Endothelial cell of umbilical vein (primary cell): ENCODE measurements at regions not wholly inside any gene's neighbourhood (a gene's known extent, or its start where the extent isn't known, plus 50 kb on each side); places are given as distances from the start of the nearest gene placed in this dataset.

Experiments
- BruUV-seq: library from RNA; stranded (reverse); fragments of 400-500 nt; replicated peaks from 2 replicates; lab custom pipeline; 2021; lab: Mats Ljungman, UMichigan
- CTCF ChIA-PET: fragments of 300-600, 350-600 bp; sonication (Branson Sonifier 250); formaldehyde crosslinking; loops from one replicate; lab custom pipeline; 2021; ENCODE audit warnings: antibody characterized with exemption, inconsistent platforms; lab: Charles Lee
- POLR2A ChIA-PET: fragments of 300-600, 350-600 bp; sonication (Branson Sonifier 250); formaldehyde crosslinking; loops from one replicate; lab custom pipeline; 2021; ENCODE audit warnings: antibody characterized with exemption, inconsistent platforms; lab: Charles Lee
- DNase-seq: peaks from one replicate; pipeline ENCODE4 v3.0.0-alpha.2; 2011; ENCODE audit warnings: low read depth, low spot score
- FAIRE-seq: peaks from 2 replicates; lab custom pipeline; 2011; peaks lifted over from hg19 to GRCh38; lab: Jason Lieb, UNC
- H2AFZ ChIP-seq: 2 replicates; pipeline ENCODE4 v1.6.0; 2012; ENCODE audit warnings: low read depth, low read length, control low read depth, inconsistent platforms
- H3K27ac ChIP-seq: 2 replicates; pipeline ENCODE4 v1.5.1; 2011; ENCODE audit warnings: low read depth, mild to moderate bottlenecking, control low read depth, low read length, moderate library complexity; ENCODE audit not compliant: insufficient read depth
- H3K27me3 ChIP-seq, 2 experiments: 2 replicates each; pipeline versions ENCODE4 v1.6.0 to v1.6.1; 2011; ENCODE audit warnings: low read length in 2 of 2, mixed read lengths in 1 of 2; ENCODE audit not compliant: control insufficient read depth in 2 of 2, insufficient read depth in 2 of 2
- H3K36me3 ChIP-seq, 2 experiments: 2 replicates in 1 of 2; 3 replicates in 1 of 2; pipeline ENCODE4 v1.5.1; 2011; ENCODE audit warnings: low read length in 2 of 2, mild to moderate bottlenecking in 1 of 2, moderate library complexity in 1 of 2; ENCODE audit not compliant: control insufficient read depth in 2 of 2, insufficient read depth in 2 of 2; ENCODE audit errors: extremely low read depth in 1 of 2
- H3K4me1 ChIP-seq: 3 replicates; pipeline ENCODE4 v1.5.1; 2011; ENCODE audit warnings: mild to moderate bottlenecking, low read length; ENCODE audit not compliant: control insufficient read depth, insufficient read depth; ENCODE audit errors: extremely low read depth
- H3K4me2 ChIP-seq: 2 replicates; pipeline ENCODE4 v1.6.1; 2011; ENCODE audit warnings: low read length, control low read depth, mixed read lengths; ENCODE audit not compliant: insufficient read depth
- H3K4me3 ChIP-seq, 3 experiments: fragments of 200-600 bp in 1 of 3; sonication (generic), shearing (Covaris generic) in 1 of 3; replicated peaks in 1 of 3; 2 replicates each; pipeline ENCODE4 v1.5.1; 2011 to 2016; ENCODE audit warnings: control low read depth in 3 of 3, low read length in 3 of 3, mild to moderate bottlenecking in 2 of 3, inconsistent platforms in 1 of 3, low read depth in 1 of 3, moderate library complexity in 1 of 3; ENCODE audit not compliant: insufficient read depth in 1 of 3
- H3K79me2 ChIP-seq: 2 replicates; pipeline ENCODE4 v1.6.0; 2012; ENCODE audit warnings: low read length, inconsistent platforms; ENCODE audit not compliant: control insufficient read depth, insufficient read depth
- H3K9ac ChIP-seq: replicated peaks from 2 replicates; pipeline ENCODE3; 2011; ENCODE audit warnings: low read length, control low read depth; ENCODE audit not compliant: insufficient read depth; ENCODE audit errors: extremely low read depth
- H3K9me1 ChIP-seq: replicated peaks from 3 replicates; pipeline ENCODE4 v1.6.0; 2011; ENCODE audit warnings: mild to moderate bottlenecking, low read length; ENCODE audit not compliant: control insufficient read depth, insufficient read depth; ENCODE audit errors: extremely low read depth
- H3K9me3 ChIP-seq: replicated peaks from 2 replicates; pipeline ENCODE4 v1.5.1; 2012; ENCODE audit warnings: low read length, inconsistent platforms; ENCODE audit not compliant: control insufficient read depth, insufficient read depth
- H4K20me1 ChIP-seq: replicated peaks from 2 replicates; pipeline ENCODE3; 2011; ENCODE audit warnings: mild to moderate bottlenecking, low read length; ENCODE audit not compliant: control insufficient read depth, insufficient read depth; ENCODE audit errors: extremely low read depth
- EZH2 ChIP-seq: IDR thresholded peaks from 2 replicates; pipeline ENCODE4 v1.6.1; 2012; ENCODE audit warnings: borderline replicate concordance, low read depth, mild to moderate bottlenecking, moderate library complexity, low read length, inconsistent platforms; ENCODE audit not compliant: severe bottlenecking
- FOS ChIP-seq: IDR thresholded peaks from 2 replicates; pipeline ENCODE4 v1.6.1; 2011; ENCODE audit warnings: mild to moderate bottlenecking, low read length, moderate library complexity, borderline replicate concordance; ENCODE audit not compliant: insufficient read depth
- GATA2 ChIP-seq: IDR thresholded peaks from 2 replicates; pipeline ENCODE4 v1.7.0; 2011; ENCODE audit warnings: low read depth, mild to moderate bottlenecking, moderate library complexity, mixed read lengths, low read length; ENCODE audit not compliant: insufficient read length, insufficient read depth
- JUN ChIP-seq: IDR thresholded peaks from 2 replicates; pipeline ENCODE4 v1.6.1; 2011; ENCODE audit warnings: borderline replicate concordance, low read depth; ENCODE audit not compliant: insufficient read length, insufficient read depth
- MYC ChIP-seq: IDR thresholded peaks from one replicate; pipeline ENCODE4 v1.6.1; 2011; ENCODE audit warnings: mild to moderate bottlenecking, low read depth, low read length
- POLR2A ChIP-seq: IDR thresholded peaks from 2 replicates; pipeline ENCODE4 v1.6.1; 2012; ENCODE audit warnings: low read depth, mild to moderate bottlenecking, control low read depth, low read length
- POLR2AphosphoS5 ChIP-seq: IDR thresholded peaks from 2 replicates; pipeline ENCODE4 v1.6.1; 2012; ENCODE audit warnings: low read depth, mild to moderate bottlenecking, control low read depth, low read length, moderate library complexity; ENCODE audit not compliant: insufficient read depth
- dilution Hi-C: fragments of 300-500 bp; cut with MboI; formaldehyde crosslinking; loops from one replicate; pipeline ENCODE4 v1.15.0; 2019; ENCODE audit warnings: low sequenced_read_pairs; ENCODE audit not compliant: extremely low pct_ligation_motif_present
- intact Hi-C: fragments of 100-400 bp; cut with micrococcal nuclease; formaldehyde crosslinking; loops from one replicate; pipeline ENCODE4 v1.10.0; 2022
- TF ChIP-seq, protein P1 (sequence below): IDR thresholded peaks from 2 replicates; pipeline ENCODE4 v1.6.1; 2011; ENCODE audit not compliant: insufficient read depth, insufficient read length
- TF ChIP-seq, protein P2 (sequence below), 2 donors: IDR thresholded peaks; 1 replicate in 1 of 2; 2 replicates in 1 of 2; pipeline ENCODE4 v1.5.1; 2011; ENCODE audit warnings: low read length in 2 of 2, mild to moderate bottlenecking in 2 of 2, moderate library complexity in 2 of 2, control low read depth in 1 of 2, inconsistent platforms in 1 of 2, low read depth in 1 of 2; ENCODE audit not compliant: insufficient read depth in 1 of 2; ENCODE audit errors: extremely low read depth in 1 of 2

DNA sequence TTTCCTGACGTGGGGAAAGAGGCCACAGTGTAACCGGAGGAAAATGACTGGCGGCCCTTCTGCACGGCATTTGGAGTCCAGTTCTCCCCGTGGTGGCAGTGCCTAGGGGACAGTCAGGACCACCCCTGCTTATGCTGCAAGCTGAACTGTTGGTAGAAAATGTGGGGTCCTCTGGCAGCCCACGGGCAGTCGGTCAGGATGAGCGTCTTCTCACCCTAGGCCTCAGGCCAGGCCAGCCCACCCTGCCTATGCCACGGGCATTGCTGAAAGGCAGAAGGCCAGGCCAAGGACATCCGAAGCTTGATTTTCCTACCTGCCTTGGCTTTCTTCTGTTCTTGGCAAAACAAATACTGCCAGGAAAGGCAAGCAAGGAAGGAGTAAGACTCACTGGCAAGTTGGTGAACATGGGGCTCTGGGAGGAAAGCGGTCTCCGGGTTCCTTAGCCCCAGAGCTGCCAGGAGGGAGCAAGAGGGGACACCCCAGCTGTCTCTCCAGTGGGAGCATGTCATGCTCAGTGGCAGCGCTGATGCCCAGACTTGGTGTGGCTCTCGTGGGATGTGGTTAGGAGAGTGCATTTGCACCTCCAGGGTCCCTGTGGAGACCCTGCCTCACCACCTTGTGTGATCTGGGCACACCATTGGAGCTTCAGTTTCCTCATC is 311.6 kb downstream of the QKI start:
- dilution Hi-C loops = no loop called here
- Histone ChIP-seq H3K4me1 (no peaks in the 10 kb centered on the region), H3K9me1 (no peaks in the 10 kb centered on the region), H3K9me3 (no peaks in the 10 kb centered on the region), H3K27me3 (no peaks in the 10 kb centered on the region), H3K36me3 (no peaks in the 10 kb centered on the region), H3K27ac (no peak overlapping the region), H4K20me1 (no peaks in the 10 kb centered on the region), H3K4me3 (no peak overlapping the region), H3K9ac (no peak overlapping the region), H3K79me2 (no peaks in the 10 kb centered on the region), H2AFZ (no peak overlapping the region), H3K4me2 (no peak overlapping the region)
- intact Hi-C loops = no loop called here
- no peak for FAIRE-seq
- no TSS peak for BruUV-seq
- TF ChIP-seq FOS (no peak), POLR2A (no peak)
- POLR2A ChIA-PET = no interaction called here
- CTCF ChIA-PET = interaction anchor here (0.6 kb wide), 1 partner anchor 27 kb away, joined by 3 read pairs; no protein-coding TSS in a partner anchor
- DNase-seq = no peak

DNA sequence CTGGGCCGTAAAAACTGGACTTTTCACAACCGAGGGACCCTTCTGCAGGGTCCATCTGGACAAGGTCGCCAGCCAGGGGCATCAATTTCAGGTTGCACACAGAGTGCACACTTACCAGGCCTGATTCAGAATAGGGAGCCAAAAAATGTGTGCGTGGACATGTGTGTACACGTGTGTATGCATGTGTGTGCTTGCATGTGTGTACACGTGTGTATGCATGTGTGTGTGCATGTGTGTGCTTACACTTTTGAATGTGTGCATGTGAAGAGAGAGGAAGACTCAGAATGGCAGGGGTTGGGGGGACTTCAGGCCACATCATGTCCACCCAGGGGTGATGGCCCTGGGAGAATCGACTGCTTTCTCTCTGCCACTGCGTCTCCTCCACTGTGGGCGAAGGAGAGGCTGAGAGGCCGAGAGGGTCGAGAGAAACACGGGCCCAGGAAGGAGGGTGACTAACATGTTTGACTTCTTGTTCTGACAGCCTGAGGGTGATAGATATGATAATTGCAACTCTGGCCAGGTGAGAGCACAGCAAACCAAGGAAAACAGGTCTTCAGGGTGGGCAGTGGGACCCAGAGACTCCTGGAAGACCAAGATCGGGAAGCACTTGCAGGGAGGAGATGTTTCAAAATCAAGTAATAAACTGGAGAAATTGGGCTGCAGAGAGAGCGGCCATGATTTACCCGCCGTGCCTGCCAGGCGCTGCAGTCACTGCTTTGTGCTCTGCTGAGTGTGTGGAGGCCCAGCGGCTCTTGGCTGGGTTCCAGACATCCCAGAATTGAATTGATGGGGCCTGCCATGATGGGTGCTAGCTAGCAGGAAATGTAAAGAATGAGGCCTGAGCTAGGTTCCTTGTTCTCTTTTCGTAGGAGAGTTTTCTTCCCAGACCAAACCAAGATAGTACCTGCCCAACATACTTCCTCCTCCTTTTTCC is 310.8 kb downstream of the QKI start:
- no peaks in the 10 kb centered on the region for H3K27me3 ChIP-seq
- H2AFZ ChIP-seq = no peak overlapping the region
- no peak overlapping the region for H3K4me3 ChIP-seq
- H3K4me2 ChIP-seq = no peak overlapping the region
- no peaks in the 10 kb centered on the region for H3K36me3 ChIP-seq
- FAIRE-seq (no peak), DNase-seq (no peak)
- no peak overlapping the region for H3K27ac ChIP-seq
- dilution Hi-C loops (no loop called here), intact Hi-C loops (no loop called here)
- H3K79me2 ChIP-seq = no peaks in the 10 kb centered on the region
- H3K4me1 ChIP-seq = no peaks in the 10 kb centered on the region
- no peak overlapping the region for H3K9ac ChIP-seq
- no TSS peak for BruUV-seq
- no peaks in the 10 kb centered on the region for H3K9me1 ChIP-seq
- TF ChIP-seq, protein P1, sequence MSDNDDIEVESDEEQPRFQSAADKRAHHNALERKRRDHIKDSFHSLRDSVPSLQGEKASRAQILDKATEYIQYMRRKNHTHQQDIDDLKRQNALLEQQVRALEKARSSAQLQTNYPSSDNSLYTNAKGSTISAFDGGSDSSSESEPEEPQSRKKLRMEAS = no peak
- no peak for TF ChIP-seq GATA2
- no peak for TF ChIP-seq POLR2A
- TF ChIP-seq MYC = no peak
- no peak for TF ChIP-seq JUN
- TF ChIP-seq POLR2AphosphoS5 = no peak
- TF ChIP-seq EZH2 = no peak
- TF ChIP-seq FOS = no peak
- TF ChIP-seq, protein P2, sequence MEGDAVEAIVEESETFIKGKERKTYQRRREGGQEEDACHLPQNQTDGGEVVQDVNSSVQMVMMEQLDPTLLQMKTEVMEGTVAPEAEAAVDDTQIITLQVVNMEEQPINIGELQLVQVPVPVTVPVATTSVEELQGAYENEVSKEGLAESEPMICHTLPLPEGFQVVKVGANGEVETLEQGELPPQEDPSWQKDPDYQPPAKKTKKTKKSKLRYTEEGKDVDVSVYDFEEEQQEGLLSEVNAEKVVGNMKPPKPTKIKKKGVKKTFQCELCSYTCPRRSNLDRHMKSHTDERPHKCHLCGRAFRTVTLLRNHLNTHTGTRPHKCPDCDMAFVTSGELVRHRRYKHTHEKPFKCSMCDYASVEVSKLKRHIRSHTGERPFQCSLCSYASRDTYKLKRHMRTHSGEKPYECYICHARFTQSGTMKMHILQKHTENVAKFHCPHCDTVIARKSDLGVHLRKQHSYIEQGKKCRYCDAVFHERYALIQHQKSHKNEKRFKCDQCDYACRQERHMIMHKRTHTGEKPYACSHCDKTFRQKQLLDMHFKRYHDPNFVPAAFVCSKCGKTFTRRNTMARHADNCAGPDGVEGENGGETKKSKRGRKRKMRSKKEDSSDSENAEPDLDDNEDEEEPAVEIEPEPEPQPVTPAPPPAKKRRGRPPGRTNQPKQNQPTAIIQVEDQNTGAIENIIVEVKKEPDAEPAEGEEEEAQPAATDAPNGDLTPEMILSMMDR (IDR thresholded peaks at IDR 0.05; ENCODE audit: extremely low read depth in 1 of 2, insufficient read depth in 1 of 2, low read depth in 1 of 2, low read length in 2 of 2) = no peak
- ChIA-PET CTCF (no interaction called here), POLR2A (no interaction called here)
- no peaks in the 10 kb centered on the region for H3K9me3 ChIP-seq
- no peaks in the 10 kb centered on the region for H4K20me1 ChIP-seq
